Tibial nerve (tissue), 4 donors: ENCODE measurements at regions not wholly inside any gene's neighbourhood (a gene's known extent, or its start where the extent isn't known, plus 50 kb on each side); places are given as distances from the start of the nearest gene placed in this dataset.

Source experiments
- CTCF ChIP-seq, 5 experiments: fragments of 200-600 bp in 3 of 5; fragments of 450-650 bp in 2 of 5; sonication (generic) in 3 of 5; IDR thresholded peaks; one replicate each; pipeline ENCODE4 v1.5.1; 2016 to 2019; ENCODE audit warnings: antibody characterized with exemption in 5 of 5, mild to moderate bottlenecking in 3 of 5, moderate library complexity in 2 of 5
- EP300 ChIP-seq, 2 donors: sonication (generic); formaldehyde crosslinking; IDR thresholded peaks; one replicate each; pipeline ENCODE4 v1.6.1; 2017; ENCODE audit warnings: antibody characterized with exemption in 2 of 2, mild to moderate bottlenecking in 1 of 2
- POLR2A ChIP-seq, 2 donors: fragments of 450-650 bp; IDR thresholded peaks; one replicate each; pipeline ENCODE4 v1.6.1; 2017; ENCODE audit warnings: antibody characterized with exemption in 2 of 2, mild to moderate bottlenecking in 2 of 2, moderate library complexity in 2 of 2

DNA sequence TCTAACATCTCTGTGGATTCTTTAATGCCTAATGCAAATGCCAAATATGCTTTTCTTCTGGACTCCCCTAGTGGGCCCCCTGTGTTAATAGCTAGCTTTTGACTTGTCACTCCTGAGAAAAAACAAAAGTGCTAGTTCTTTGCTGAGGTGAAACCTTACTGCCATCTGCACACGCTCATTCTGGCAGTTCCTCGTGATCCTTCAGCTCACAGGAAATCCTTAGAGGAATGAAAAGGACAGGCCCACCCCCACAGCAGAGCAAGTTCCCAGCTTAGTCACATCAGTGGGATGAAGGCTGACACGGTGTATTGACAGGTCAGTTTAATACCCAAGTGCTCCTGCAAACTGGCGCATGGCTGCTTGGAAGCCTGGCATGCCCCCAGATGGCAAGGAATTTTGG, 165.1 kb upstream of the ATP2B1 start:
- TF ChIP-seq POLR2A (IDR thresholded peaks at IDR 0.05) (no peak), CTCF (IDR thresholded peaks at IDR 0.05) (no peak), EP300 (IDR thresholded peaks at IDR 0.05) (no peak)
